ENCODE measurements at regions not wholly inside any gene's neighbourhood (a gene's known extent, or its start where the extent isn't known, plus 50 kb on each side); places are given as distances from the start of the nearest gene placed in this dataset.

- DNase-seq, result no peak
Measured at GRCh38 chr13:30125422-30126073, 181.8 kb downstream of the KATNAL1 start.

GRCh38 chr13:30124131-30124768 is 183.1 kb downstream of the KATNAL1 start:
- DNase-seq, result no peak

- no peak for DNase-seq
Measured at GRCh38 chr13:30123575-30123974, 183.8 kb downstream of the KATNAL1 start.

DNA sequence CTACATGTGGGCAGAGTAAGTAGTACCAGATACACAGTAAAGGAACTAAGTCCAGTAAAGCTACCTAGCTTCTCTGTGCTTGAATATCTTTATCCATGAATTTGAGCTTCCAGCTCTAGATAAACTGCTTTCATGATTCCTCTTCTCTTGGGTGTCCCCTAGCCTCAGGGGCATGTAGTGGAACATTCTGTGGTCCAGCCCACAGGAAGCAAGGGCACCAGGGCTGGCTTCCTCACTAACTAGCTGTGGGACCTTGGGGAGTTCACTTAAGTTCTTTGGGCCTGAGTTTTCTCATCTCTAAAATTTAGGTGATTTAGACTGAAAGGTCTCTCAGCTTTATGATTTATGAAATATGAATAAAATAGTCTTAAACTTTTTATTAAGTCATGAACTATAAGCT is 185.7 kb downstream of the KATNAL1 start:
- DNase-seq, result no peak

GRCh38 chr13:30121244-30121643 is 186.1 kb downstream of the KATNAL1 start:
- no peak for DNase-seq

- no peak for DNase-seq
Measured at GRCh38 chr13:30120133-30120822, 187.1 kb downstream of the KATNAL1 start.

DNA sequence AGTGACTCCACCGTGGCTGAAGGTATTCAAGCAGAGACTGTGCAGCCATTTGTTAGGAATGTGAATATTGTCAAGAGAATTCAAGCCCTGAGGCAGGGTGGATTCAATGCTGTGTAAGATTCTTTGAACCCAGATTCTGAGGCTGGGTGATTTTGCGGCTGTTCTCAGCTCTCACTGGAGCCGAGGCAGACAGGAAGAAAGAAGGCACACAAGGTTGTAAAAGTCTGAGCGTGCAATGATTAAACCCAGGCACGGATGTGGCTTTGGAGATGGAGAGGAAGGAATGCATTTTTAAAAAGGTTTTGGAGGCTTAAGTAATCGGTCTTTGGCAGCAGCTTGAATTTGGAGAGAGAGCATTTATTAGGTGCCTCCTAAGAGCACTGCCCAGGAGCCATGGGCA is 187.9 kb downstream of the KATNAL1 start:
- DNase-seq, result peak; percentile 38

- no peak for DNase-seq
Measured at GRCh38 chr13:30116379-30116778, 191.0 kb downstream of the KATNAL1 start.

DNA sequence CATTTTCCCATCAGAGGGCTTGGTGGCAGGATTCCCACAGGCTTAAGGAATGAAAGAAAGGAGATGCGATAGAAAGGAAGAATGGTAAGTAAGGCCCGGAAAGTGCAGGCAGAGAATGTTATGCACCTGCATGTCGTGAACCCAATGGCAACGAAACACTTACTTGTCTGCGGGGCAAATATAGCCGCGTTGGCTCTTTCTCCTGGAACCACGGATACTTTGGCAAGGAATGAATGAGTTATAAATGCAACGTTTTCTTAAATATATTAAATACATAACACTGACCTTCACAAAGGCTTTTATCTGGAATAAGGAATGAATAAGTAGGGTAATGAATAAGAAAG is 192.1 kb downstream of the KATNAL1 start:
- DNase-seq, result no peak

DNA sequence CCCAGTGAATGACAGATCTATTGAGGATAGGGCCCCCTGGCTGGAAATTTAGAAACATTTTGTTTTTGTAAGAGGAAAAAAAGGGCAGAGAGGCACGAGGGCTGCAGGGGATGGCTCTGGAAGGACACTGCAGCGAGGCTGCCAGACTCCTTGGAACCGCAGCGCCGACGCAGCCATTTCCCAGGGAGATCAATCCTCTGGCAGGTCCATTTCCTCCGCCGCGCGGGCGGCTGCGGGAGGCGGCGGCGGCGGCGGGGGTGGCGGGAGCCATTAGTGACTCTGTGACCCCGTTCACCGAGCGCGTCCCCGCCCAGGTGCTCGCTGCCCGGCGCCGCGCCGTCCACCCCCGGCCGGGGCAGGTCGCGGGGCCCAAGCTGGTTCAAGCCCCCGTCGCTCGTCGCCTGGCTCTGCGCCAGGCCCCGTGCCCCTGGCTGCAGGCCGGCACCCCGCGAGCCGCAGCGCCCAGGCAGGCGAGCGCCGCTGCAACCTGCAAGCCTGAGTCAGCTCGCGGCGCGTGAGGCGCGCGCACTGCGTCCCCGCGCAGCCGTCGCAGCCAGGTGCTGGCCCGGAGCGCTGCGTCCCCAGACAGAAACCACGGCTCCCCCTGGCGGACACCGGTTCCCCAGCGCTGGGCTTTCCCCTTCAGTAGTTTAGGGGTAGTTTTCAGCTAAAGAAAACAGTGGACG is 192.6 kb downstream of the KATNAL1 start:
- DNase-seq, result peak; percentile 96

GRCh38 chr13:30113983-30114570 is 193.3 kb downstream of the KATNAL1 start:
- DNase-seq, result no peak

DNA sequence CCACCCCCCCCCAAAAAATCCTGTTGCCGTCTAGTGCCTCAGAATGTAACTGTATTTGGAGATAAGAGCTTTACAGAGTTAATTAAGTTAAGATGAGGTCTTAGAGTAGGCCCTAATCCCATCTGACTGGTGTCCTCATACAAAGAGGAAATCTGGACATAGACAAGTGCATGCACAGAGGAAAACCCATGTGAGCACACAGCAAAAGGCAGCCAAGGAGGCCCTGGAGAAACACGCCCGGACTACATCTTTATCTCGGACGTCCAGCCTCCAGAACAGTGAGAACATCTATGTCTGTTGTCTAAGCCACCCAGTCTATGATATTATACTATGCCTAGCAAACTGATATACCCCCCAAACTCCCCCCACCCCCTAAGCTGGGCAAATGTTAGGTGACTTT is 193.8 kb downstream of the KATNAL1 start:
- DNase-seq, result no peak

GRCh38 chr13:30112602-30113435 is 194.5 kb downstream of the KATNAL1 start:
- DNase-seq, result peak; percentile 87

DNA sequence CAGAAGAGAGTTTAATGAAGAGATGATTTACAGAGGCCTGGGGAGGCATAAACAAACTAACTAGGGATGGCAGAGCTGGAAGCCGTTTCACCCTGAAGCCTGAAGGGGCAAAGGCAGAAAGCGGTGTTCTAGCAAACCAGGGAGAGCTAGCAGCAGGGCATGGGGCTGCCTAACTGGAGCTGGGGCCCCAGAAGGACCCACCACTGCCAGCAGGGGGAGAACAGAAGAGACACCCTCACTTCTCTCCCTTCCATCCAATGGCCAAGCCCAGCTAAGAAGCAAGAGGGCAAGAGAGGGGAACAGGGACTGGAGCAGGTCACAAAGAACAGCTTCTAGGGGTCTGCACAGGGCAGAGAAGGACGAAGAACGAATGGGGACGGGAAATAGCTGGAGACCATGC is 195.5 kb downstream of the KATNAL1 start:
- DNase-seq, result peak; percentile 25

DNA sequence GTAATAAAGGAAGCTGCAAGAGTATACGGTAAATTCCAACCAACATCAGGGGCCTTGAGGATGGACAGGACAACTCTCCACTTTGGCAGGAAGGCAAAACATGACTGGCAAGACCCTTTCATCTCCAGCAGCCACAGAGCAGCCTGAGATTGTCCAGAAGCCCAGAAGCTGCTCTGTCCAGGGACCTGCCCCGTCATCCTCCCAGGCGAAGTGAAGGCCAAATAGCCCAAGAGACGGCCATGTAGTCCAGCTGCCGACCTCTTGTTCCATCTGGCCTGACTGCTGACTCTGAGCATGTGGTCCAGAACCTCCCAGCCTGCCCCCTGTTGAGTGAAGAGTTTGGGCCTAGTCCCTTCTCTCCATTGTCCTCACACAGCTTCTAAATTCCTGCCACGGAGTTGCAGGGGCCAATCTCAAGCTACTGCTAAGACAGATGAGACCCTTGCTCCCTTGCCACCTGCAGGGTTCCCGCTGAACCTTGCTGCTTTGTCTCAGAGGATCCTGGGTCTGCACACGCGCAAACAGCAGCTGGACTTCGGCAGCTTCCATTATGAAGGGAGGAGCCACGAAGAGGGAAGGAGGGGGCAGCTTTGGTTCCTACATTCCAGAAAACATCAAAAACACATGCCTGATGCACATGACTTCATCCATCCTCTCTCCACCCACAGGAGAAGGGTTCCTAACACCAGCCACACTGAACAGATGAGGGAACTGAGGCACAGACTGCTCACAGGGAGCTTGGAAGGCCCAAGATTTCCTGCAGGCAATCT is 196.9 kb downstream of the KATNAL1 start:
- DNase-seq, result no peak

- no peak for DNase-seq
Measured at GRCh38 chr13:30109471-30110135, 197.7 kb downstream of the KATNAL1 start.

DNA sequence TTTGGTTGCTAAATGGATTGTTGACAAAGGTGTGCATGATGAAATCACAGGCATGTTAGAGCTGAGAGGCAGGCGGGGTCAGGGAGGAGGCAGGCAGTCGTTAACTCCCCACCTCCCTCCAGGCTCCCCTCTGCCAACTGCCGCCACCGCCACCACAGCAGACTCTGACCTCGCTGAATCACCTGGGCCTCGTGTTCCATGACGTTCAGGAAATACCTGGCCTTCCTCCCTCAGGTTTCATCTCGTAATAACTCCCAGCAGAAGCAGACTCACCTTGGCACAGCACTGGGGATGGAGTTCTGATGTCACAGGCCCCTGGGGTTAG is 198.5 kb downstream of the KATNAL1 start:
- DNase-seq, result no peak

DNA sequence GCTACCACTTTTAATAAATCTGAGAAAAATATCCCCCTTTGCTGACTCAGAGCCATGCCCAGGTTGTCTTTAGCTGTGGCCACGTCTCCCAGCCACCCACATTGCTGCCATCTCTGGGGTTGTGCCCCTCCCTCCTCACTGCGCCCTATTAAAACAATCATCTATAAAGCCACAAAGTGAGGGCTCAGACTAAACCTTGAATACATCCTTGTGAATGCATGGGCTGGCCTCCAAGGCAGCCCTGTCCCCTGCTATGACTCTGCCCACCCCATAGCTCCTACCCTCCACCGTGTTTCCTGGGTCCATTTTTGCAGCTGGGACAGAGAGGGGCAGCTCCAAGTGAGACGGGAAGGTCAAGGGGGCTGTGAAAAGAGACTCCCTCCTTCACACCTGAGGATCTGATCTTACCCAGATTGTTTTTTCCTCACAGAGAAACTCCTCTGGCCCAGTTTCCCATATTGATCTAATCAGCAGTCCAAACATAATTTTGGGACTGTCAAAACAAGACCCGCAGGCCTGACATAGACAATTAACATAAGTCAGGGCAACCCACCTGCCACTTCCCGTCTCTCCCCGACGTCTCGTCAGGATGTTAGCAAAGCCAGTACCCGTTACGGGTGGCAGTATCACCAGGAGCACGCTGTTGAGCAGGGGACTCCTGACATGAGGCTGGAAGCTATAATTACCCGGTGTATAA is 199.0 kb downstream of the KATNAL1 start:
- DNase-seq, result no peak

GRCh38 chr13:30107521-30108136 is 199.7 kb downstream of the KATNAL1 start:
- DNase-seq, result no peak

GRCh38 chr13:30107121-30107520 is 200.2 kb downstream of the KATNAL1 start:
- no peak for DNase-seq
